Keratinocyte (primary cell): ENCODE measurements at regions not wholly inside any gene's neighbourhood (a gene's known extent, or its start where the extent isn't known, plus 50 kb on each side); places are given as distances from the start of the nearest gene placed in this dataset.

ENCODE experiments used
- DNase-seq: peaks from one replicate; pipeline ENCODE4 v3.0.0-alpha.2; 2011; ENCODE audit warnings: low read depth, missing footprints, low spot score
- FAIRE-seq: peaks from 2 replicates; lab custom pipeline; 2011; peaks lifted over from hg19 to GRCh38; lab: Jason Lieb, UNC
- H2AFZ ChIP-seq: 2 replicates; pipeline ENCODE4 v1.6.0; 2012; ENCODE audit warnings: low read length, control low read depth, inconsistent platforms; ENCODE audit not compliant: control insufficient read depth
- H3K27ac ChIP-seq: 2 replicates; pipeline ENCODE4 v1.5.1; 2011; ENCODE audit warnings: low read length; ENCODE audit not compliant: control insufficient read depth, insufficient read depth
- H3K27me3 ChIP-seq: 3 replicates; pipeline ENCODE4 v1.6.0; 2011; ENCODE audit warnings: low read length; ENCODE audit not compliant: control insufficient read depth, insufficient read depth; ENCODE audit errors: extremely low read depth
- H3K36me3 ChIP-seq, 2 experiments: 2 replicates in 1 of 2; 3 replicates in 1 of 2; pipeline ENCODE4 v1.5.1; 2011; ENCODE audit warnings: low read length in 2 of 2, mild to moderate bottlenecking in 1 of 2; ENCODE audit not compliant: control insufficient read depth in 2 of 2, insufficient read depth in 2 of 2; ENCODE audit errors: extremely low read depth in 1 of 2
- H3K4me1 ChIP-seq: 3 replicates; pipeline ENCODE4 v1.5.1; 2011; ENCODE audit warnings: low read length; ENCODE audit not compliant: control insufficient read depth, insufficient read depth; ENCODE audit errors: extremely low read depth
- H3K4me2 ChIP-seq: 3 replicates; pipeline ENCODE4 v1.6.0; 2011; ENCODE audit warnings: low read depth, low read length; ENCODE audit not compliant: control insufficient read depth, insufficient read depth; ENCODE audit errors: extremely low read depth
- H3K4me3 ChIP-seq, 3 experiments: fragments of 200-600 bp in 1 of 3; sonication (generic) in 1 of 3; 2 replicates in 2 of 3; 3 replicates in 1 of 3; pipeline ENCODE4 v1.5.1; 2011 to 2016; ENCODE audit warnings: low read length in 3 of 3, mild to moderate bottlenecking in 3 of 3, control low read depth in 2 of 3, inconsistent platforms in 1 of 3, low read depth in 1 of 3, mixed read lengths in 1 of 3, mixed run types in 1 of 3, moderate library complexity in 1 of 3; ENCODE audit not compliant: control insufficient read depth in 2 of 3, insufficient read depth in 2 of 3; ENCODE audit errors: extremely low read depth in 1 of 3
- H3K79me2 ChIP-seq: 2 replicates; pipeline ENCODE4 v1.6.0; 2012; ENCODE audit warnings: low read length; ENCODE audit not compliant: control insufficient read depth, insufficient read depth
- H3K9ac ChIP-seq: 3 replicates; pipeline ENCODE4 v1.6.0; 2011; ENCODE audit warnings: low read length; ENCODE audit not compliant: control insufficient read depth, insufficient read depth; ENCODE audit errors: extremely low read depth
- H3K9me1 ChIP-seq: 3 replicates; pipeline ENCODE4 v1.6.0; 2011; ENCODE audit warnings: low read length; ENCODE audit not compliant: control insufficient read depth, insufficient read depth; ENCODE audit errors: extremely low read depth
- H3K9me3 ChIP-seq: 2 replicates; pipeline ENCODE4 v1.5.1; 2012; ENCODE audit warnings: low read depth, low read length; ENCODE audit not compliant: control insufficient read depth
- H4K20me1 ChIP-seq: 3 replicates; pipeline ENCODE4 v1.6.0; 2011; ENCODE audit warnings: low read length; ENCODE audit not compliant: control insufficient read depth, insufficient read depth; ENCODE audit errors: extremely low read depth
- EZH2 ChIP-seq: IDR thresholded peaks from one replicate; pipeline ENCODE4 v1.6.1; 2012; ENCODE audit warnings: inconsistent platforms, mild to moderate bottlenecking, low read length, moderate library complexity
- dilution Hi-C: fragments of 300-500 bp; cut with MboI; formaldehyde crosslinking; loops from one replicate; pipeline ENCODE4 v1.7.0; 2020; ENCODE audit warnings: low sequenced_read_pairs; ENCODE audit not compliant: extremely low pct_ligation_motif_present
- TF ChIP-seq, protein P1 (sequence below), 3 experiments: IDR thresholded peaks in 1 of 3; conservative IDR thresholded peaks in 1 of 3; optimal IDR thresholded peaks in 1 of 3; 2 replicates in 2 of 3; 3 replicates in 1 of 3; pipeline versions ENCODE3 to v1.5.1; 2011; ENCODE audit warnings: low read length in 3 of 3, mild to moderate bottlenecking in 3 of 3, moderate library complexity in 2 of 3, control low read depth in 1 of 3, inconsistent platforms in 1 of 3; ENCODE audit not compliant: insufficient read depth in 2 of 3; ENCODE audit errors: extremely low read depth in 1 of 3

DNA sequence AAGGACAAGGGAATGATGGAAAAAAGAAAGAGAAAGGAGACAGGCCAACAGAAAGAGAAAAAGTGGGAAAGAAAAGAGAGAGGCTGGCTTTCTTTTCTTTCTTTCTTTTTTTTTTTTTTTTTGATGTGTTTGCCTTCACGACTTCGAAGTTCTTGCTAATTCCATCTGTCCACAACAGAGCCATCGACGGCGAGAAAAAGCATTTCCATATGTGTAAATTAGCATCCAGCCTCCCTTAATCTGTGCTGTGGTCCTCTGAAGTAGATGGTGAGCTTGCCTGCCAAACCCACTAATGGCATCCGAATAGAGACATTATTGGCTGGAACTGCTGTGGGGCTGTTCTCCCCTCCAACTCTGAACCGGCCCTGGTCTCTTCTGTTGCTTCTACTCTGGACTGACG lies 997.4 kb downstream of the BCL11B start:
- Histone ChIP-seq H3K9me1 (no peaks in the 10 kb centered on the region), H2AFZ (no peak overlapping the region), H3K4me1 (peaks cover 11% of the 10 kb centered on the region), H3K27ac (no peak overlapping the region), H3K9me3 (no peaks in the 10 kb centered on the region), H4K20me1 (no peaks in the 10 kb centered on the region), H3K36me3 (no peaks in the 10 kb centered on the region), H3K79me2 (no peaks in the 10 kb centered on the region), H3K4me3 (no peak overlapping the region), H3K27me3 (no peaks in the 10 kb centered on the region), H3K9ac (no peak overlapping the region), H3K4me2 (no peak overlapping the region)
- FAIRE-seq (no peak), DNase-seq (no peak)
- TF ChIP-seq, protein P1, sequence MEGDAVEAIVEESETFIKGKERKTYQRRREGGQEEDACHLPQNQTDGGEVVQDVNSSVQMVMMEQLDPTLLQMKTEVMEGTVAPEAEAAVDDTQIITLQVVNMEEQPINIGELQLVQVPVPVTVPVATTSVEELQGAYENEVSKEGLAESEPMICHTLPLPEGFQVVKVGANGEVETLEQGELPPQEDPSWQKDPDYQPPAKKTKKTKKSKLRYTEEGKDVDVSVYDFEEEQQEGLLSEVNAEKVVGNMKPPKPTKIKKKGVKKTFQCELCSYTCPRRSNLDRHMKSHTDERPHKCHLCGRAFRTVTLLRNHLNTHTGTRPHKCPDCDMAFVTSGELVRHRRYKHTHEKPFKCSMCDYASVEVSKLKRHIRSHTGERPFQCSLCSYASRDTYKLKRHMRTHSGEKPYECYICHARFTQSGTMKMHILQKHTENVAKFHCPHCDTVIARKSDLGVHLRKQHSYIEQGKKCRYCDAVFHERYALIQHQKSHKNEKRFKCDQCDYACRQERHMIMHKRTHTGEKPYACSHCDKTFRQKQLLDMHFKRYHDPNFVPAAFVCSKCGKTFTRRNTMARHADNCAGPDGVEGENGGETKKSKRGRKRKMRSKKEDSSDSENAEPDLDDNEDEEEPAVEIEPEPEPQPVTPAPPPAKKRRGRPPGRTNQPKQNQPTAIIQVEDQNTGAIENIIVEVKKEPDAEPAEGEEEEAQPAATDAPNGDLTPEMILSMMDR (optimal IDR thresholded peaks at IDR 0.05 in 1 of 3, IDR thresholded peaks at IDR 0.05 in 1 of 3, conservative IDR thresholded peaks at IDR 0.05 in 1 of 3; ENCODE audit: extremely low read depth in 1 of 3, insufficient read depth in 2 of 3, low read length in 3 of 3): no peak
- TF ChIP-seq EZH2: no peak
- dilution Hi-C loops: no loop called here

DNA sequence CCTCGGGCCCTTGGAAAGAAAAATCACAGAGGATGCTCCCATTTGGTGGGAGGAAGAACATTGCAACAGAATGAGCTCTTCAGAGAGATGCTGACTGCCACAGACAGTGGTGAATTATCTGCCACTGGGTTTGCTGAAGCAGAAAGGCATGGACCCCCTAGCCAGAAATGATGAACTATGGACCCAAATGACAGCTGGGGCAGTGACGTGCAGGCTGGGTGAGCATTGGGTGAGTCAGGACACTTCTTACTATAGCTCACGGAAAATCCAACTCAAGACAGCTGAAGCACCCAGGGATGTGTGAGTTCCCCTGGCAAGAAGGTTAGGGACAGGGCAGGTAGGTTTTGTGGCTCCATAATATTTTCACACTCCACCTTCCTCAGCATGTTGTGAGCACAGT lies 993.2 kb downstream of the BCL11B start:
- Histone ChIP-seq H3K9me3 (no peaks in the 10 kb centered on the region), H3K36me3 (no peaks in the 10 kb centered on the region), H3K27ac (no peak overlapping the region), H3K4me2 (no peak overlapping the region), H4K20me1 (no peaks in the 10 kb centered on the region), H2AFZ (no peak overlapping the region), H3K4me3 (no peak overlapping the region), H3K9ac (no peak overlapping the region), H3K9me1 (no peaks in the 10 kb centered on the region), H3K27me3 (no peaks in the 10 kb centered on the region), H3K4me1 (no peaks in the 10 kb centered on the region), H3K79me2 (no peaks in the 10 kb centered on the region)
- dilution Hi-C loops: no loop called here
- FAIRE-seq (no peak), DNase-seq (no peak)
- TF ChIP-seq EZH2: no peak
- TF ChIP-seq, protein P1 (optimal IDR thresholded peaks at IDR 0.05 in 1 of 3, IDR thresholded peaks at IDR 0.05 in 1 of 3, conservative IDR thresholded peaks at IDR 0.05 in 1 of 3; ENCODE audit: extremely low read depth in 1 of 3, insufficient read depth in 2 of 3, low read length in 3 of 3): no peak
